Neutrophil (primary cell): ENCODE measurements at regions not wholly inside any gene's neighbourhood (a gene's known extent, or its start where the extent isn't known, plus 50 kb on each side); places are given as distances from the start of the nearest gene placed in this dataset.

Source experiments
- H3K27ac ChIP-seq: fragments of 200-600 bp; sonication (generic); 2 replicates; pipeline ENCODE4 v1.5.1; 2016; ENCODE audit warnings: mild to moderate bottlenecking, moderate library complexity
- H3K27me3 ChIP-seq: fragments of 200-600 bp; sonication (generic); 2 replicates; pipeline ENCODE4 v1.6.0; 2016; ENCODE audit warnings: mild to moderate bottlenecking
- H3K36me3 ChIP-seq: fragments of 200-600 bp; sonication (generic); 2 replicates; pipeline ENCODE4 v1.5.1; 2017
- H3K4me1 ChIP-seq, 2 experiments: fragments of 200-600 bp in 1 of 2; sonication (generic) in 1 of 2; 1 replicate in 1 of 2; 2 replicates in 1 of 2; pipeline versions ENCODE4 v1.5.1 to v1.6.1; 2013 to 2016; ENCODE audit warnings: low read depth in 1 of 2, low read length in 1 of 2, mild to moderate bottlenecking in 1 of 2, moderate library complexity in 1 of 2; ENCODE audit not compliant: control insufficient read depth in 1 of 2, insufficient read depth in 1 of 2
- H3K4me3 ChIP-seq, 2 experiments: fragments of 200-600 bp in 1 of 2; sonication (generic) in 1 of 2; 1 replicate in 1 of 2; 2 replicates in 1 of 2; pipeline ENCODE4 v1.5.1; 2013 to 2016; ENCODE audit warnings: low read depth in 1 of 2, low read length in 1 of 2, mild to moderate bottlenecking in 1 of 2, moderate library complexity in 1 of 2
- H3K9me3 ChIP-seq: fragments of 200-600 bp; sonication (generic); 2 replicates; pipeline ENCODE4 v1.5.1; 2016
- TF ChIP-seq, protein P1 (sequence below): fragments of 200-600 bp; sonication (generic); IDR thresholded peaks from 2 replicates; pipeline ENCODE4 v1.5.1; 2016; ENCODE audit warnings: antibody characterized with exemption

DNA sequence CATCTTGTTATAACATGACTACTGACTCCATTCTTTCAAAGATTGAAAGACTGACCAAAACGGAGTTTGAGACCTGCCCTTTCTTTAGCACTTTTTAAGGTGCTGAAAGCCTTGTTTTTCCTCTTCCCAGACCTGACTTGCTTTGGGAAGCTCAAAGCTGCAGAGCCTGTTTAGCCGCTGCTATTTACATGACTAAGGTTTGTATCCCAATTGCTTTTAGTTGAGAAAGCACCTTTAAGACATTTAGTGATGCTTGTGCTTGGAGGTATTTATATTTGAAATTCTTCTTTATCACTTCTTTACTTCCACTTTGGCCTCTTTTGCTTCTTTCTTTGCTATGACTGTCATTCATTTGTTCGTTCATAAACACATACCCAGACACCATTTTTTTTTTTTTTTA, 182.6 kb upstream of the ELL2 start:
- Histone ChIP-seq H3K4me3 (no peak overlapping the region), H3K36me3 (no peaks in the 10 kb centered on the region), H3K27ac (no peak overlapping the region), H3K27me3 (no peaks in the 10 kb centered on the region), H3K4me1 (no peaks in the 10 kb centered on the region), H3K9me3 (no peaks in the 10 kb centered on the region)
- TF ChIP-seq, protein P1, sequence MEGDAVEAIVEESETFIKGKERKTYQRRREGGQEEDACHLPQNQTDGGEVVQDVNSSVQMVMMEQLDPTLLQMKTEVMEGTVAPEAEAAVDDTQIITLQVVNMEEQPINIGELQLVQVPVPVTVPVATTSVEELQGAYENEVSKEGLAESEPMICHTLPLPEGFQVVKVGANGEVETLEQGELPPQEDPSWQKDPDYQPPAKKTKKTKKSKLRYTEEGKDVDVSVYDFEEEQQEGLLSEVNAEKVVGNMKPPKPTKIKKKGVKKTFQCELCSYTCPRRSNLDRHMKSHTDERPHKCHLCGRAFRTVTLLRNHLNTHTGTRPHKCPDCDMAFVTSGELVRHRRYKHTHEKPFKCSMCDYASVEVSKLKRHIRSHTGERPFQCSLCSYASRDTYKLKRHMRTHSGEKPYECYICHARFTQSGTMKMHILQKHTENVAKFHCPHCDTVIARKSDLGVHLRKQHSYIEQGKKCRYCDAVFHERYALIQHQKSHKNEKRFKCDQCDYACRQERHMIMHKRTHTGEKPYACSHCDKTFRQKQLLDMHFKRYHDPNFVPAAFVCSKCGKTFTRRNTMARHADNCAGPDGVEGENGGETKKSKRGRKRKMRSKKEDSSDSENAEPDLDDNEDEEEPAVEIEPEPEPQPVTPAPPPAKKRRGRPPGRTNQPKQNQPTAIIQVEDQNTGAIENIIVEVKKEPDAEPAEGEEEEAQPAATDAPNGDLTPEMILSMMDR: no peak

DNA sequence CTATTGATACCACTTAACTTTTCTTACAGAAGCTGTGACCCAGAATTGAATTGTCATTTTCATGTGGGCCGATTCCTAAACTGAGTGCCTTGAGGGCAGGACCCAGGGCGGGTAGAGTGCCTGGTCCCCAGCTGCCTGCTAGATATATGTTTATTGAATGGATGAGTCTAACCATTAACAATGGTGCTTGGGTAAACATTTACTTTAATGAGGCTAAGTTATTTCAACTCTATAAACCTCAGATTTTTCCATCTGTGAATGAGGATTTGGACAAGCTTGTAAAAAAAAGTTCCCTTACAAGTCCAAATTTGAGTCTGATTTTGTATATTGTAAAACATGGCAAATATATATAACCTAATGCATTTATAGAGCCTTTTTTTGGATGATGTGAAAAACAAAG, 181.8 kb upstream of the ELL2 start:
- Histone ChIP-seq H3K27me3 (no peaks in the 10 kb centered on the region), H3K9me3 (no peaks in the 10 kb centered on the region), H3K4me3 (no peak overlapping the region), H3K4me1 (no peaks in the 10 kb centered on the region), H3K36me3 (no peaks in the 10 kb centered on the region), H3K27ac (no peak overlapping the region)
- TF ChIP-seq, protein P1: no peak

DNA sequence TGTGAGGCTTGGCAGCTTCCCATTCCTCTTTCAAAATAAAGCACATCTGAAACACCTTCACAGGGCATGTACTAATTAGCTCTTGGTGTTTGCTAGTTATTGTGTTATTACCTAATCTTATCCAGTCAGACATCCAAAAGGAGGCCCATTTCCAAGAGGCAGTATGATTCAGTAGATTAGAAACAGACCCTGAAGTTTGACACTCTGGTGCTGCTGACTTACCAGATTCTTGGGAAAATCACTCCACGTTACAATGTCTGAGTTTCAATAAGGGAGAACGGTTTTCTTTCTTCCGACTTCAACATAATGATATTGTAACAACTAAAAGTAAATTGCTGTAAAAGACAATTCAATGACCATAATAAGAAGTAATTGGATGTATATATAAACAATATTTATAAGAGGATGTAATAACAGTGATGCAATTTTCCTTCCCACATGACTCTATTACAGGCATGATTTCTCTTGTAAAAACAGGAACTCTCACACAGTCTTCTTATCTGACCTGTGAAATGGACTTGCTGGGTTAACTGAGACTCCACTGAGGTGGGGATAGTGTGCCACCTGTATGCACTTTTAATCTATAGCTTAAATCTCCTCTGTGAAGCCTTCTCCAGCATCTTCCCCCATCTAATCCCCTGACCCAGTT, 181.3 kb upstream of the ELL2 start:
- Histone ChIP-seq H3K36me3 (no peaks in the 10 kb centered on the region), H3K27me3 (no peaks in the 10 kb centered on the region), H3K9me3 (no peaks in the 10 kb centered on the region), H3K27ac (no peak overlapping the region), H3K4me1 (no peaks in the 10 kb centered on the region), H3K4me3 (no peak overlapping the region)
- TF ChIP-seq, protein P1: no peak

DNA sequence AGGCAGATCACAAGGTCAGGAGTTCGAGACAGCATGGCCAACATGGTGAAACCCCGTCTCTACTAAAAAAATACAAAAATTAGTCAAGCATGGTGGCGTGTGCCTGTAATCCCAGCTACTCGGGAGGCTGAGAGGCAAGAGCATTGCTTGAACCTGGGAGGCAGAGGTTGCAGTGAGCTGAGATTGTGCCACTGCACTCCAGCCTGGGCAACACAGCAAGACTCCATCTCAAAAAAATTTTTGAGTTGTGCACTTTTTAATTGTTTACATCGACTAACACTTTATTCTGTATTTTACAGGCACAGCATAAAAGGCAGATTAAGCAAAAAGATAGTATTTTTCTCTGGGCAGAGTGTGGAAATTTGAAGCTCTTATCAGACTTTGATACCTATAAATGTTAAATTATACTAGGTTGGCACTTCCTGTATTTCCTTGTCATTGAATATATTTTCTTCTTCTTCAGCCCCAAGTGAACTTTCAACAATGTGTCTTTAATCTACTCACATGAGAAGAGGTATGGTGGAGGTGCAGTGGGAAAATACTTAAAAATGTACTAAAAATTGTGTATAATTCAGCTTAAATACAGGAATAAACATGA, 180.6 kb upstream of the ELL2 start:
- no peak overlapping the region for H3K27ac ChIP-seq
- H3K36me3 ChIP-seq: no peaks in the 10 kb centered on the region
- H3K4me3 ChIP-seq: no peak overlapping the region
- H3K9me3 ChIP-seq: no peaks in the 10 kb centered on the region
- H3K27me3 ChIP-seq: no peaks in the 10 kb centered on the region
- TF ChIP-seq, protein P1: no peak
- H3K4me1 ChIP-seq: no peaks in the 10 kb centered on the region

DNA sequence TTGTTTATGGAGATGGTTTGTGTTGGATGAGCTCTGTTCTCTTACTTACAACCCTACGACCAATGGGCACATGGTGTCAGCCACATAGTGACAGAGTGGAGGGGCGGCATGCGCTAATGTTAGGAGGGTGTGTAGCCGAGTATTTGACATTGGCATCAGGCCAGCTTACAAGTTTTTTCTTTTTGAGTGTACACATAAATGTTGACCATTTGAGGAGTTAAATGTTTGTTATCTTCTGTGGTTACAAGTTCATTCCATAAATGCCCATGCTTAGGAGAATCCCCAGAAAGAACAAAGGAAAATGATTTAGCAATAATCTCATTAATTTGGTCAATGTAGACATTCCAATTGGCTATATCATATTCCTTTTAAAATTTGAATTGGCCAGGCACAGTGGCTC, 180.1 kb upstream of the ELL2 start:
- Histone ChIP-seq H3K36me3 (no peaks in the 10 kb centered on the region), H3K4me3 (no peak overlapping the region), H3K27me3 (no peaks in the 10 kb centered on the region), H3K9me3 (no peaks in the 10 kb centered on the region), H3K27ac (no peak overlapping the region), H3K4me1 (no peaks in the 10 kb centered on the region)
- TF ChIP-seq, protein P1: no peak
